CD14-positive monocyte (primary cell): ENCODE measurements at regions not wholly inside any gene's neighbourhood (a gene's known extent, or its start where the extent isn't known, plus 50 kb on each side); places are given as distances from the start of the nearest gene placed in this dataset.
A peak's percentile ranks its signal among the peaks of the same experiment; 100 is the strongest.

ENCODE experiments used
- DNase-seq, 3 donors: peaks; one replicate each; pipeline ENCODE4 v3.0.0-alpha.2; 2011 to 2022
- H2AFZ ChIP-seq: 2 replicates; pipeline ENCODE4 v1.6.0; 2012; ENCODE audit warnings: mild to moderate bottlenecking, low read depth, low read length, inconsistent platforms; ENCODE audit not compliant: insufficient read depth, poor library complexity, severe bottlenecking
- H3K27ac ChIP-seq, 2 donors: 1 replicate in 1 of 2; 2 replicates in 1 of 2; pipeline ENCODE4 v1.5.1; 2012 to 2013; ENCODE audit warnings: low read length in 2 of 2, control low read depth in 1 of 2, inconsistent platforms in 1 of 2, low read depth in 1 of 2, mild to moderate bottlenecking in 1 of 2
- H3K27me3 ChIP-seq, 2 donors: one replicate each; pipeline versions ENCODE4 v1.6.0 to v1.6.1; 2011 to 2013; ENCODE audit warnings: low read length in 2 of 2; ENCODE audit not compliant: control insufficient read depth in 2 of 2, insufficient read depth in 2 of 2
- H3K36me3 ChIP-seq, 2 donors: replicated peaks in 1 of 2; 1 replicate in 1 of 2; 2 replicates in 1 of 2; pipeline versions ENCODE4 v1.5.1 to v1.6.1; 2012 to 2013; ENCODE audit warnings: low read length in 2 of 2, control low read depth in 1 of 2, inconsistent platforms in 1 of 2, mild to moderate bottlenecking in 1 of 2; ENCODE audit not compliant: insufficient read depth in 2 of 2, control insufficient read depth in 1 of 2
- H3K4me1 ChIP-seq, 2 donors: 1 replicate in 1 of 2; 2 replicates in 1 of 2; pipeline versions ENCODE4 v1.5.1 to v1.6.1; 2012 to 2013; ENCODE audit warnings: low read length in 2 of 2, control low read depth in 1 of 2, inconsistent platforms in 1 of 2, mild to moderate bottlenecking in 1 of 2, moderate library complexity in 1 of 2; ENCODE audit not compliant: insufficient read depth in 2 of 2, control insufficient read depth in 1 of 2
- H3K4me2 ChIP-seq: replicated peaks from 2 replicates; pipeline ENCODE3; 2012; ENCODE audit warnings: low read length, moderate library complexity, mild to moderate bottlenecking; ENCODE audit not compliant: poor library complexity, severe bottlenecking; ENCODE audit errors: extremely low read depth
- H3K4me3 ChIP-seq, 3 experiments: fragments of 200-600 bp in 1 of 3; sonication (generic) in 1 of 3; replicated peaks in 1 of 3; 1 replicate in 2 of 3; 2 replicates in 1 of 3; pipeline ENCODE4 v1.5.1; 2011 to 2013; ENCODE audit warnings: low read length in 3 of 3, mild to moderate bottlenecking in 3 of 3, control low read depth in 2 of 3, low read depth in 2 of 3, inconsistent platforms in 1 of 3, moderate library complexity in 1 of 3
- H3K79me2 ChIP-seq: 2 replicates; pipeline ENCODE4 v1.6.0; 2012; ENCODE audit warnings: mild to moderate bottlenecking, control low read depth, inconsistent platforms, low read length, moderate library complexity; ENCODE audit not compliant: insufficient read depth
- H3K9ac ChIP-seq: 2 replicates; pipeline ENCODE4 v1.6.0; 2017; ENCODE audit warnings: low read length, mild to moderate bottlenecking; ENCODE audit not compliant: insufficient read depth, poor library complexity, severe bottlenecking
- H3K9me3 ChIP-seq, 2 donors: replicated peaks in 1 of 2; 1 replicate in 1 of 2; 2 replicates in 1 of 2; pipeline versions ENCODE4 v1.5.1 to v1.6.1; 2012 to 2013; ENCODE audit warnings: low read length in 2 of 2, control low read depth in 1 of 2; ENCODE audit not compliant: control insufficient read depth in 1 of 2, insufficient read depth in 1 of 2
- H4K20me1 ChIP-seq: 2 replicates; pipeline ENCODE4 v1.6.0; 2012; ENCODE audit warnings: mild to moderate bottlenecking, low read length, control low read depth, moderate library complexity; ENCODE audit not compliant: insufficient read depth
- H3K27ac Mint-ChIP-seq, 7 donors: one replicate each; pipeline ENCODE4 v1.8.0; 2020; ENCODE audit warnings: mild to moderate bottlenecking in 7 of 7, mixed read lengths in 7 of 7, moderate library complexity in 6 of 7, inconsistent platforms in 2 of 7
- H3K27me3 Mint-ChIP-seq, 3 donors: one replicate each; pipeline ENCODE4 v1.8.0; 2021 to 2022; ENCODE audit warnings: low read depth in 3 of 3, mild to moderate bottlenecking in 3 of 3, mixed read lengths in 3 of 3, moderate library complexity in 3 of 3, inconsistent platforms in 1 of 3
- H3K36me3 Mint-ChIP-seq, 2 donors: one replicate each; pipeline ENCODE4 v1.8.0; 2020; ENCODE audit warnings: mixed read lengths in 2 of 2, inconsistent platforms in 1 of 2, mild to moderate bottlenecking in 1 of 2
- H3K4me1 Mint-ChIP-seq: one replicate; pipeline ENCODE4 v1.8.0; 2020; ENCODE audit warnings: mild to moderate bottlenecking, mixed read lengths
- H3K4me3 Mint-ChIP-seq, 2 donors: one replicate each; pipeline ENCODE4 v1.8.0; 2020; ENCODE audit warnings: mild to moderate bottlenecking in 2 of 2, mixed read lengths in 2 of 2, moderate library complexity in 1 of 2
- H3K9me3 Mint-ChIP-seq, 7 donors: one replicate each; pipeline ENCODE4 v1.8.0; 2020 to 2022; ENCODE audit warnings: mixed read lengths in 7 of 7, mild to moderate bottlenecking in 6 of 7, moderate library complexity in 6 of 7, inconsistent platforms in 2 of 7
- WGBS: methylation state at CpG from one replicate; pipeline ENCODE4 v1.1.5; 2013; ENCODE audit warnings: missing lambda C conversion rate; ENCODE audit not compliant: insufficient coverage; 5-methylcytosine and 5-hydroxymethylcytosine counted together
- intact Hi-C, 2 donors: fragments of 100-400 bp; cut with micrococcal nuclease; formaldehyde crosslinking; loops; one replicate each; pipeline versions ENCODE4 v1.15.0 to v1.15.1; 2023
- TF ChIP-seq, protein P1 (sequence below): fragments of 200-600 bp; IDR thresholded peaks from one replicate; pipeline ENCODE4 v1.8.0; 2022; ENCODE audit warnings: antibody characterized with exemption, mild to moderate bottlenecking

DNA sequence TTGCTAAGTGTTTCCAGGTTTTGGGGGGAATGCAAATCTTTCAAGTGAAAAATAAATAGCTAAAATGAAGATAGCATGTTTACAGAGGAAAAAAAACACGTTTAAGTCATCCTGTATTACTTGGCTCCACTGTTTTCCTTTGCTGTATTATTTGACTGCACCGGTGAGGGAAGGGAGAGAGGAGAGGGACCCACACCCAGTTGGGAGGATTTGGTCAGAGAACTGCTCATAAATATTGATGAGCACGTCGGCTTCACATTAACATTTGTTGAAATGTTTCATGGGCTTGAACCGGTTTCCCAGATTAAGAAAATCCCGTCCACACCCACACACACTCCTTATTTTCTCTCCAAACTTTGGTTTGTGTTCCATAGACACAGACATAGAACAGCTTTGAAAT, 493.8 kb upstream of the MGMT start:
- H3K27ac Mint-ChIP-seq: peak overlapping the region in 1 of 7 donors; percentile 21
- no peaks in the 10 kb centered on the region for H3K4me1 Mint-ChIP-seq
- H3K36me3 Mint-ChIP-seq: no peaks in the 10 kb centered on the region
- H3K9ac ChIP-seq: no peak overlapping the region
- no peaks in the 10 kb centered on the region for H4K20me1 ChIP-seq
- peaks cover 0 to 5% (median 0%) of the 10 kb centered on the region in 7 donors for H3K9me3 Mint-ChIP-seq
- no peaks in the 10 kb centered on the region for H3K4me1 ChIP-seq
- H3K27me3 Mint-ChIP-seq: peaks cover 6 to 10% (median 8%) of the 10 kb centered on the region in 3 donors
- H3K9me3 ChIP-seq: no peaks in the 10 kb centered on the region
- H3K36me3 ChIP-seq: no peaks in the 10 kb centered on the region
- H3K4me2 ChIP-seq: no peak overlapping the region
- intact Hi-C loops: no loop called here
- H3K4me3 ChIP-seq: no peak overlapping the region
- H3K27ac ChIP-seq: no peak overlapping the region
- no peaks in the 10 kb centered on the region for H3K79me2 ChIP-seq
- H3K27me3 ChIP-seq: no peaks in the 10 kb centered on the region
- 91% methylated on average over 4 of the region's 6 CpGs for WGBS
- no peak for DNase-seq
- no peak overlapping the region for H2AFZ ChIP-seq
- H3K4me3 Mint-ChIP-seq: no peak overlapping the region
- TF ChIP-seq, protein P1, sequence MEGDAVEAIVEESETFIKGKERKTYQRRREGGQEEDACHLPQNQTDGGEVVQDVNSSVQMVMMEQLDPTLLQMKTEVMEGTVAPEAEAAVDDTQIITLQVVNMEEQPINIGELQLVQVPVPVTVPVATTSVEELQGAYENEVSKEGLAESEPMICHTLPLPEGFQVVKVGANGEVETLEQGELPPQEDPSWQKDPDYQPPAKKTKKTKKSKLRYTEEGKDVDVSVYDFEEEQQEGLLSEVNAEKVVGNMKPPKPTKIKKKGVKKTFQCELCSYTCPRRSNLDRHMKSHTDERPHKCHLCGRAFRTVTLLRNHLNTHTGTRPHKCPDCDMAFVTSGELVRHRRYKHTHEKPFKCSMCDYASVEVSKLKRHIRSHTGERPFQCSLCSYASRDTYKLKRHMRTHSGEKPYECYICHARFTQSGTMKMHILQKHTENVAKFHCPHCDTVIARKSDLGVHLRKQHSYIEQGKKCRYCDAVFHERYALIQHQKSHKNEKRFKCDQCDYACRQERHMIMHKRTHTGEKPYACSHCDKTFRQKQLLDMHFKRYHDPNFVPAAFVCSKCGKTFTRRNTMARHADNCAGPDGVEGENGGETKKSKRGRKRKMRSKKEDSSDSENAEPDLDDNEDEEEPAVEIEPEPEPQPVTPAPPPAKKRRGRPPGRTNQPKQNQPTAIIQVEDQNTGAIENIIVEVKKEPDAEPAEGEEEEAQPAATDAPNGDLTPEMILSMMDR: no peak

DNA sequence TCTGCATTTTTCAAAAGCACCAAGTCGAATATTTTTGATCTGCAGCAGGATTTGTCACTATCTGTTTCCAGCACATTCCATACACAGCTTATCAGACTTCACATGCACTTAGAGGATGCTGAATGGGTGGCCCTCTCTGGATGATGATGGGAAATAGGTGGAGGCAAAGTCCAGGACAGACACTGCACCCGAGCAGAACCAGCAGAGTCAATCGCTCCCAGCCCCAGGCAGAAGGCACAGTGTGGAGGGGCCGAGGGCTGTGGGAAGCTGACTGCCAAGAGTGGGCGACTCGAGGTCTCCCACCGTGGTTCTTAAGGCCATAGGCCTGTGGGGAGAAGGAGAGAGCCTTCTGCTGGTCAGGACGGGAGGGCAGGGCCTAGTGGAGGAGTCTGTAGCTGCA, 490.2 kb upstream of the MGMT start:
- Histone ChIP-seq H3K79me2 (no peaks in the 10 kb centered on the region), H3K4me3 (no peak overlapping the region), H3K4me1 (no peaks in the 10 kb centered on the region), H4K20me1 (no peaks in the 10 kb centered on the region), H3K4me2 (no peak overlapping the region), H3K9ac (no peak overlapping the region), H3K27ac (no peak overlapping the region), H3K9me3 (no peaks in the 10 kb centered on the region), H2AFZ (no peak overlapping the region), H3K36me3 (no peaks in the 10 kb centered on the region), H3K27me3 (no peaks in the 10 kb centered on the region)
- TF ChIP-seq, protein P1: no peak
- no peak for DNase-seq
- H3K9me3 Mint-ChIP-seq: peaks cover 0 to 5% (median 1%) of the 10 kb centered on the region in 7 donors
- H3K27me3 Mint-ChIP-seq: peaks cover under 1 to 8% (median 4%) of the 10 kb centered on the region in 3 donors
- 92% methylated on average over 7 of the region's 8 CpGs for WGBS
- intact Hi-C loops: no loop called here
- H3K4me3 Mint-ChIP-seq: no peak overlapping the region
- no peaks in the 10 kb centered on the region for H3K36me3 Mint-ChIP-seq
- H3K4me1 Mint-ChIP-seq: no peaks in the 10 kb centered on the region
- no peak overlapping the region for H3K27ac Mint-ChIP-seq
